SK-N-SH treated with all-trans-retinoic acid at 6 μM for 48 hours (cell line): ENCODE measurements at regions not wholly inside any gene's neighbourhood (a gene's known extent, or its start where the extent isn't known, plus 50 kb on each side); places are given as distances from the start of the nearest gene placed in this dataset.

Experiments used
- ATAC-seq: fragments of 200-7000 bp; cut with Tn5 transposase; 3 replicates; pipeline ENCODE4 v1.9.1; 2020; ENCODE audit warnings: mild to moderate bottlenecking, moderate library complexity
- CREB5 ChIP-seq: fragments of 250-450 bp; sonication (Bioruptor Pico); IDR thresholded peaks from 2 replicates; pipeline ENCODE4 v1.5.1; 2020; ENCODE audit warnings: low read depth, mild to moderate bottlenecking, moderate library complexity
- CSDC2 ChIP-seq: fragments of 250-450 bp; sonication (Bioruptor Pico); IDR thresholded peaks from 2 replicates; pipeline ENCODE4 v1.5.0; 2020; ENCODE audit warnings: mild to moderate bottlenecking, moderate library complexity
- ESRRG ChIP-seq: fragments of 250-450 bp; sonication (Bioruptor Pico); IDR thresholded peaks from 2 replicates; pipeline ENCODE4 v1.6.1; 2021; ENCODE audit warnings: mild to moderate bottlenecking
- GLIS3 ChIP-seq: fragments of 250-450 bp; sonication (Bioruptor Pico); IDR thresholded peaks from 2 replicates; pipeline ENCODE4 v1.5.0; 2020; ENCODE audit warnings: mild to moderate bottlenecking, moderate library complexity
- ISL1 ChIP-seq: fragments of 250-450 bp; sonication (Bioruptor Pico); IDR thresholded peaks from 2 replicates; pipeline ENCODE4 v2.1.2; 2022; ENCODE audit warnings: mild to moderate bottlenecking, moderate library complexity
- OSR1 ChIP-seq: fragments of 250-450 bp; sonication (Bioruptor Pico); IDR thresholded peaks from 2 replicates; pipeline ENCODE4 v1.8.0; 2022; ENCODE audit warnings: moderate library complexity, mild to moderate bottlenecking, inconsistent platforms
- POU6F1 ChIP-seq: fragments of 250-450 bp; sonication (Bioruptor Pico); IDR thresholded peaks from 2 replicates; pipeline ENCODE4 v1.8.0; 2021; ENCODE audit warnings: low read depth, mild to moderate bottlenecking, moderate library complexity, borderline replicate concordance
- PPARA ChIP-seq: fragments of 250-450 bp; sonication (Bioruptor Pico); IDR thresholded peaks from 2 replicates; pipeline ENCODE4 v1.5.0; 2020; ENCODE audit warnings: mild to moderate bottlenecking, borderline replicate concordance
- RARB ChIP-seq: fragments of 250-450 bp; sonication (Bioruptor Pico); IDR thresholded peaks from 2 replicates; pipeline ENCODE4 v1.8.0; 2021; ENCODE audit warnings: mild to moderate bottlenecking, moderate library complexity
- TCF4 ChIP-seq: fragments of 250-450 bp; sonication (Bioruptor Pico); IDR thresholded peaks from 2 replicates; pipeline ENCODE4 v1.8.0; 2021; ENCODE audit warnings: mild to moderate bottlenecking, moderate library complexity, borderline replicate concordance
- TOX ChIP-seq: fragments of 250-450 bp; sonication (Bioruptor Pico); IDR thresholded peaks from 2 replicates; pipeline ENCODE4 v1.8.0; 2021; ENCODE audit warnings: mild to moderate bottlenecking, moderate library complexity, borderline replicate concordance
- TSHZ2 ChIP-seq: fragments of 250-450 bp; sonication (Bioruptor Pico); IDR thresholded peaks from 2 replicates; pipeline ENCODE4 v1.5.0; 2020; ENCODE audit warnings: mild to moderate bottlenecking, moderate library complexity
- ZC3H10 ChIP-seq: fragments of 250-450 bp; sonication (Bioruptor Pico); IDR thresholded peaks from 2 replicates; pipeline ENCODE4 v1.5.1; 2021; ENCODE audit warnings: mild to moderate bottlenecking, moderate library complexity
- ZFP30 ChIP-seq: fragments of 450-650 bp; formaldehyde crosslinking; IDR thresholded peaks from 2 replicates; pipeline ENCODE4 v1.5.0; 2022; ENCODE audit warnings: mild to moderate bottlenecking, moderate library complexity
- ZNF565 ChIP-seq: fragments of 450-650 bp; formaldehyde crosslinking; conservative IDR thresholded peaks from 2 replicates; pipeline ENCODE4 v1.5.0; 2020; ENCODE audit warnings: low read depth, mild to moderate bottlenecking, moderate library complexity
- ZNF70 ChIP-seq: fragments of 450-650 bp; formaldehyde crosslinking; IDR thresholded peaks from 2 replicates; pipeline ENCODE4 v1.5.0; 2020; ENCODE audit warnings: mild to moderate bottlenecking, moderate library complexity
- TF ChIP-seq, protein P1 (sequence below): fragments of 250-450 bp; sonication (Bioruptor Pico); IDR thresholded peaks from 2 replicates; pipeline ENCODE4 v1.5.1; 2021; ENCODE audit warnings: mild to moderate bottlenecking, moderate library complexity
- TF ChIP-seq, protein P2 (sequence below): fragments of 250-450 bp; sonication (Bioruptor Pico); IDR thresholded peaks from 2 replicates; pipeline ENCODE4 v1.8.0; 2020; ENCODE audit warnings: mild to moderate bottlenecking, moderate library complexity, borderline replicate concordance

- TF ChIP-seq OSR1 (CRISPR knock-in tag) (no peak), CSDC2 (CRISPR knock-in tag) (no peak), ZNF70 (CRISPR knock-in tag) (no peak), TOX (no peak), TSHZ2 (no peak)
These were observed 130.7 kb upstream of the NTRK2 start (continued) for GRCh38 chr9:84538879-84539278.

- TF ChIP-seq PPARA (CRISPR knock-in tag) (no peak), OSR1 (CRISPR knock-in tag) (no peak), ZFP30 (no peak), RARB (no peak), ISL1 (CRISPR knock-in tag) (no peak), ZNF70 (CRISPR knock-in tag) (no peak), POU6F1 (CRISPR knock-in tag) (no peak), GLIS3 (CRISPR knock-in tag) (no peak), CSDC2 (CRISPR knock-in tag) (no peak), ZC3H10 (CRISPR knock-in tag) (no peak)
- ATAC-seq = no peak
These were observed 127.0 kb upstream of the NTRK2 start for GRCh38 chr9:84542554-84542953.

DNA sequence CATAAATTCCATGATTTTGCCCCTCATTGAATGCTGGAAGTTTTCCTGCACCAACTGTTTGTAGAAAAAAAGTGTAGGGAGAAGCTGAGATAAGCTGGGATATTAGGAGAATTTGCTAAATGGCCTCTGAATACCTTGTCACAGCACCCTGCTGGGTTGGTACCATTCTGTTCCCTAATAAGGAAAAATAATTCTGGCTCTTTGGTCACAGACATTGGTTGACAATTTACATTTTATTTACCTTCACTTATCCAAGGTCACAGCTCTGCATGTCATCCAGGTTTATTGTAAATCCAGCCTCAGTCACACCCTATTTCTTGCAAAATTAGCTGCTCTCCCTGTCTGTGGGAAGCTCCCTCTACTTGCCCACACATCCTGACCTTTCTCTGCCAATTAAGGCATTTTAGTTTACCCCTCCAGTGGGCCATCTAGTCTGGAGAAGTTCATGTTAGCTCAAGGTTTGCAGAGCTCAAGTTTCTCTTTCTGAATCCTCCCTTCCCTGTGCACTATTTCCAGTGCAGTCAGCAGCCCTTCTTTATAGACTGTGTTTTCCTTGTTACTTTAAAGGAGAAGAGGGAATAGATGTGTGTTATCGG lies 115.4 kb upstream of the NTRK2 start:
- TF ChIP-seq, protein P1, sequence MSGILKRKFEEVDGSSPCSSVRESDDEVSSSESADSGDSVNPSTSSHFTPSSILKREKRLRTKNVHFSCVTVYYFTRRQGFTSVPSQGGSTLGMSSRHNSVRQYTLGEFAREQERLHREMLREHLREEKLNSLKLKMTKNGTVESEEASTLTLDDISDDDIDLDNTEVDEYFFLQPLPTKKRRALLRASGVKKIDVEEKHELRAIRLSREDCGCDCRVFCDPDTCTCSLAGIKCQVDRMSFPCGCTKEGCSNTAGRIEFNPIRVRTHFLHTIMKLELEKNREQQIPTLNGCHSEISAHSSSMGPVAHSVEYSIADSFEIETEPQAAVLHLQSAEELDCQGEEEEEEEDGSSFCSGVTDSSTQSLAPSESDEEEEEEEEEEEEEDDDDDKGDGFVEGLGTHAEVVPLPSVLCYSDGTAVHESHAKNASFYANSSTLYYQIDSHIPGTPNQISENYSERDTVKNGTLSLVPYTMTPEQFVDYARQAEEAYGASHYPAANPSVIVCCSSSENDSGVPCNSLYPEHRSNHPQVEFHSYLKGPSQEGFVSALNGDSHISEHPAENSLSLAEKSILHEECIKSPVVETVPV (CRISPR knock-in tag) = no peak
- TF ChIP-seq ESRRG (CRISPR knock-in tag) (no peak), TCF4 (CRISPR knock-in tag) (no peak), CREB5 (CRISPR knock-in tag) (no peak), ZNF70 (CRISPR knock-in tag) (no peak), RARB (no peak), ISL1 (CRISPR knock-in tag) (no peak), POU6F1 (CRISPR knock-in tag) (no peak), ZFP30 (no peak), ZNF565 (CRISPR knock-in tag) (no peak)
- TF ChIP-seq, protein P2, sequence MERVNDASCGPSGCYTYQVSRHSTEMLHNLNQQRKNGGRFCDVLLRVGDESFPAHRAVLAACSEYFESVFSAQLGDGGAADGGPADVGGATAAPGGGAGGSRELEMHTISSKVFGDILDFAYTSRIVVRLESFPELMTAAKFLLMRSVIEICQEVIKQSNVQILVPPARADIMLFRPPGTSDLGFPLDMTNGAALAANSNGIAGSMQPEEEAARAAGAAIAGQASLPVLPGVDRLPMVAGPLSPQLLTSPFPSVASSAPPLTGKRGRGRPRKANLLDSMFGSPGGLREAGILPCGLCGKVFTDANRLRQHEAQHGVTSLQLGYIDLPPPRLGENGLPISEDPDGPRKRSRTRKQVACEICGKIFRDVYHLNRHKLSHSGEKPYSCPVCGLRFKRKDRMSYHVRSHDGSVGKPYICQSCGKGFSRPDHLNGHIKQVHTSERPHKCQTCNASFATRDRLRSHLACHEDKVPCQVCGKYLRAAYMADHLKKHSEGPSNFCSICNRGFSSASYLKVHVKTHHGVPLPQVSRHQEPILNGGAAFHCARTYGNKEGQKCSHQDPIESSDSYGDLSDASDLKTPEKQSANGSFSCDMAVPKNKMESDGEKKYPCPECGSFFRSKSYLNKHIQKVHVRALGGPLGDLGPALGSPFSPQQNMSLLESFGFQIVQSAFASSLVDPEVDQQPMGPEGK (CRISPR knock-in tag) = no peak
- no peak for ATAC-seq
